B cell (primary cell): ENCODE measurements at regions not wholly inside any gene's neighbourhood (a gene's known extent, or its start where the extent isn't known, plus 50 kb on each side); places are given as distances from the start of the nearest gene placed in this dataset.

Source experiments
- EZH2 ChIP-seq: IDR thresholded peaks from 2 replicates; pipeline ENCODE4 v1.6.1; 2012; ENCODE audit warnings: borderline replicate concordance, low read depth, mild to moderate bottlenecking, moderate library complexity, low read length; ENCODE audit not compliant: insufficient read depth, poor library complexity, severe bottlenecking
- TF ChIP-seq, protein P1 (sequence below): fragments of 200-600 bp; IDR thresholded peaks from one replicate; pipeline ENCODE4 v1.8.0; 2022; ENCODE audit warnings: antibody characterized with exemption, mild to moderate bottlenecking

- TF ChIP-seq, protein P1, sequence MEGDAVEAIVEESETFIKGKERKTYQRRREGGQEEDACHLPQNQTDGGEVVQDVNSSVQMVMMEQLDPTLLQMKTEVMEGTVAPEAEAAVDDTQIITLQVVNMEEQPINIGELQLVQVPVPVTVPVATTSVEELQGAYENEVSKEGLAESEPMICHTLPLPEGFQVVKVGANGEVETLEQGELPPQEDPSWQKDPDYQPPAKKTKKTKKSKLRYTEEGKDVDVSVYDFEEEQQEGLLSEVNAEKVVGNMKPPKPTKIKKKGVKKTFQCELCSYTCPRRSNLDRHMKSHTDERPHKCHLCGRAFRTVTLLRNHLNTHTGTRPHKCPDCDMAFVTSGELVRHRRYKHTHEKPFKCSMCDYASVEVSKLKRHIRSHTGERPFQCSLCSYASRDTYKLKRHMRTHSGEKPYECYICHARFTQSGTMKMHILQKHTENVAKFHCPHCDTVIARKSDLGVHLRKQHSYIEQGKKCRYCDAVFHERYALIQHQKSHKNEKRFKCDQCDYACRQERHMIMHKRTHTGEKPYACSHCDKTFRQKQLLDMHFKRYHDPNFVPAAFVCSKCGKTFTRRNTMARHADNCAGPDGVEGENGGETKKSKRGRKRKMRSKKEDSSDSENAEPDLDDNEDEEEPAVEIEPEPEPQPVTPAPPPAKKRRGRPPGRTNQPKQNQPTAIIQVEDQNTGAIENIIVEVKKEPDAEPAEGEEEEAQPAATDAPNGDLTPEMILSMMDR: no peak
- TF ChIP-seq EZH2: no peak
Measured at GRCh38 chr12:131600160-131600532, 110.7 kb upstream of the SFSWAP start.
